ENCODE measurements at regions not wholly inside any gene's neighbourhood (a gene's known extent, or its start where the extent isn't known, plus 50 kb on each side); places are given as distances from the start of the nearest gene placed in this dataset.
A peak's percentile ranks its signal among the peaks of the same experiment; 100 is the strongest.
"Not testable (repeated sequence)": the region's sequence is repeated elsewhere in the genome, so short reads cannot be mapped to it uniquely, and the experiment has no call there.

GRCh38 chr5:122515210-122515609, 203.2 kb downstream of the SNCAIP start:
- DNase-seq (ENCODE audit: low spot score), result not testable (repeated sequence)

- peak; percentile 79 for DNase-seq (ENCODE audit: low spot score)
Measured at GRCh38 chr5:122515709-122516431, 203.8 kb downstream of the SNCAIP start.

- no peak for DNase-seq (ENCODE audit: low spot score)
Measured at GRCh38 chr5:122516432-122516743, 204.4 kb downstream of the SNCAIP start.

DNA sequence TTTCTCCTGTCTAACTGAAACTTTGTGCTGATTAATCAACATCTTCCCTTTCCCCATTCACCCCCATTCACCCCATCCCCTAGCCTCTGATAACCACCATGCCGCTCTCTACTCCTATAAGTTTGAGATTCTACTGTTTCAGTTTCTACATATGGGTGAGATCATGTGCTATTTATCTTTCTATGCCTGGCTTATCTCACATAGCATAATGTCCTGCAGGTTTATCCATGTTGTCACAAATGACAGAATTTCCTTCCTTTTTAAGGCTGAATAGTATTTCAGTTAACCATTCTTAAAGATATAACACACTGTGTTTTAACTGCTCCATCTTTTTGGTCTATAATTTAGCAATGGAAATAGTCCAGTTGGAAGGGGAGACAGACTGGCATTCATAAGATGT, 205.1 kb downstream of the SNCAIP start:
- no peak for DNase-seq (ENCODE audit: low spot score)

GRCh38 chr5:122523776-122524175, 211.7 kb downstream of the SNCAIP start:
- no peak for DNase-seq (ENCODE audit: low spot score)

DNA sequence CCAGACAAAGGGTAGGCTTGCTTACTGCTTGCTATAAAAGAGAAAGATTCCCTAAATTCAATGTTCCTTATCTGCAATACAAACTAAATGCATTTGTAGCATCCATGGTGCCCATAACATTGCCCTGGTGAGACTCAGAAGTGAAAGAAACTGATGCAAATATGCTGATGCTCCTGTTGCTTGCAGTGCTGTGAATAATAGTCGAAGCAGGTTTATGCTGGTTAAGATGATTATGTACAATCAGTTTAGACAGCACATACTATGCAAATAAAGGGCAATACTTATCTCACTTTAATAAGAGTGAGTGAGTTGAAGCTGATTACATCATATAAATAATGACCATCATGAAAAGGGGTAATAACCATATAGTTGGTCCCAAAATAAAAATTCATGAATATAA, 215.5 kb downstream of the SNCAIP start:
- no peak for DNase-seq (ENCODE audit: low spot score)

DNA sequence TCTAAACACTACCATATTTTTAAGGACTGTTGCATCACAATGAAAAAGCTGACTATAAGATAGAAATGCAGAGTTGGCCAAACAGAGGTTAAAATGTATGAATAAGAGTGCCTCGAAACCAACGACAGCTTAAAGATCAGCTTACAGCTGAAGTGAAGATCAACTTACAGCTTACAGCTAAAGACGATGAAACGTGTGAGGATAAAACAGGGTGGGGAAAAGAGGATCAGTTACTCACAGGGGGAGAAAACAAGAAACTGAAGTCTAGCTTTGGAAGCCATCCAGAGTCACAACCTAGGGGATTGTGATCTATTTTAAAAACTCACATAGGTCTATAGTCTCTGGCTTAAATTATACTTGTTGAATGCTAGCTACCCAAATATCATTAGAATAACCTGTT, 220.0 kb downstream of the SNCAIP start:
- DNase-seq (ENCODE audit: low spot score), result no peak

DNA sequence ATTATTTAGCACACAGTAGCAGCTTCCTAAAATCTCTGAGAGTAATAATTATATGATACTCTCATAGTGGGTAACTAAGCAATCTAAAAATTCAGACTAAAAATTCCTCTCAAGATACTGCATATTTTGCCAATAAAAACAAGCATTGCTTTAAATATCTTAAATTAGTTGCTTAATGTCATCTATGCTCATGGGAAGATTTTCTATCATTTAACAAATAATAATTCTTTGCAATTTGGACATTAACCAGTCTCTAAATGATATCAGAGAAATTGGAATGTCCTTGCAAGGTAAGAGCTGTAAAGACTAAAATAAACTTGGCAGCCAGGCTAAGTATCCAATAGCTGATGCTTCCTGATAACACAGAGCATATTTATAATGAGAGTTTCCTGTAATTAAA, 221.8 kb downstream of the SNCAIP start:
- DNase-seq (ENCODE audit: low spot score), result no peak

DNA sequence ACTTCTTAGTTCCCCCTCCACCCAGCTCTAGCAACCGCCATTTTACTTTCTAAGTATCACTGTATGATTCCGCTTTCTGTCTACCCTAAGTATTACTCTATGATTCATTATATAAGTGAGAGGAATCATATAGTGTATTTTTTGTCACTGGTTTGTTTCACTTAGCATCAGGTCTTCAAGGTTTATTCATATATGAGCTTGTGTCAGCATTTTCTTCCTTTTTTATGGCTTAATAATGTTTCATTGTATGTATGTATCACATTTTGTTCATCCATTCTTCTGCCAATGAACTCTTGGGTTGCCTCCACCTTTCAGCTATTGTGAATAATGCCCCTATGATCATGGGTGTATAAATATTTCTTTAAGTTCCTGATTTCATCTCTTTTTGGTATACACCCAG, 222.8 kb downstream of the SNCAIP start:
- no peak for DNase-seq (ENCODE audit: low spot score)

DNA sequence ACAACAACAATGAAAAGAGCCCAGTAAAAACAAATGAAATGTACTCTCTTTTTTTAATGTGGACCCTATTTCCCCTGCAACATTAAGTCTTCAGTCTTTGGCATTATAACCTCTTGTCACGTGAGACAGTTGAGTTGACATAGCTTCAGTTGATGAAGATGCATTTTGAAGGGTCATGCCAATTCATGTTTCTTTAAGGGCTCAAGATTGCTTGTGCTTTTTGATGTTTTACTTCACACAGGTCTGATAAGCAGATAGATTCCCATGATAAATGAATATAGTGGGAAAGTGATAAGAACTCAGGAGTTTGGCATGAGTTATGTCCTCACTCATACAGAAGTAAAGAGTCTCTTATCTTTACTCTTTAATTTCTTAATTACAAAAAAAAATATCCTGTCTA, 229.4 kb downstream of the SNCAIP start:
- no peak for DNase-seq (ENCODE audit: low spot score)

GRCh38 chr5:122545986-122546385, 228.9 kb upstream of the SNX2 start:
- no peak for DNase-seq (ENCODE audit: low spot score)

DNA sequence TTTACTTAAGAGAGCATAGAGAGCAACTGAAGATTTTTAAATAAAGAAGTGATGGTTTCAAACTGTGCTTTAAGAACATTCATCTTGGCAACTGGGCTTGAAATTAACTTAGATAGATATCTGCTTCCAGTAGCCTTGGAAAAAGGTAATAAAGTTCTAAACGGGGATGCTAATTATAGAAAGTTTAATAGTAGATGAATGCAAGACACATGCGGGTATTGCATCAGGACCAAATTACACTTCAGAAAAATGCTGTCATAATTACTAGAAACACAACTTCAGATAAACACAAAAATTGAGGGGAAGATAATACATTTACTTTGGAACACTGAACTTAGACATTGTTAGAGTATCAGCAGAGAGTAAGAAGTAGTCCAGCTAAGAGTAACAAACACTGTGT, 227.7 kb upstream of the SNX2 start:
- no peak for DNase-seq (ENCODE audit: low spot score)

DNA sequence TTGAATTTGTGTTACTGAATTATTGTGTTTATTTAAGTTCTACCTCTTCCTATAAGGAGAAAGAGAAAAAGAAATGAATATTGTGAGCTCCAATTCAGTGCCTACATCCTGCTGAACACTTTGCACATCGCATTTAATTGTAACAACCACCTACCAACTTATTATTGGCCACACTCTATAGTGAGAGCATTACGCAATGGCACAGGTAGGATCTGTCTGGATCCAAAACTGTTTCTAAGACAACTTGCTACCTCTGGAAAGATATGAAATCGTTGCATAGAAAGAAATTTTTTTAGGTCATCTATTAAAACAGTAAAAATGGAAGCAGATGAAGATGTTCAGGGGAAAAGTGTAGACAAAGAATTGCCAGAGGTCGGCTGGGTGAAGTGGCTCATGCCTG, 227.2 kb upstream of the SNX2 start:
- no peak for DNase-seq (ENCODE audit: low spot score)

DNA sequence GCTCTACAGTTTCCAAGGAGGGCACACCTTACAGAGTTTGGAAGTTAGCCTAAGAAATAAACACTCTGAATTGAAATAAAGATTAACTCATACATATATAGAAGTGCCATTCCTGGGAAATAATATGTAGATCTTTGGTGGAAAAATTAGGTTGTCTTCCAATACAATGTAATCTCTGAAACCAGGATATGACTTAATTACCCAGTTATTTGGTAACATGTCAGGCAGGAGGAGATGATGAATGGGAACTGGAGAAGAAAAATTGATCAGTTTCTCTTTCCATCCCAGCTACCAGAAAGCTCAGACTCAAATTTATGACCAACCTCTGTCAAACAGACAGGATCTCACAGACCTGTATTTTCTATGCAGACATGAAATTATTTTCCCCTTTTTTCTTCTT, 215.2 kb upstream of the SNX2 start:
- no peak for DNase-seq (ENCODE audit: low spot score)

DNA sequence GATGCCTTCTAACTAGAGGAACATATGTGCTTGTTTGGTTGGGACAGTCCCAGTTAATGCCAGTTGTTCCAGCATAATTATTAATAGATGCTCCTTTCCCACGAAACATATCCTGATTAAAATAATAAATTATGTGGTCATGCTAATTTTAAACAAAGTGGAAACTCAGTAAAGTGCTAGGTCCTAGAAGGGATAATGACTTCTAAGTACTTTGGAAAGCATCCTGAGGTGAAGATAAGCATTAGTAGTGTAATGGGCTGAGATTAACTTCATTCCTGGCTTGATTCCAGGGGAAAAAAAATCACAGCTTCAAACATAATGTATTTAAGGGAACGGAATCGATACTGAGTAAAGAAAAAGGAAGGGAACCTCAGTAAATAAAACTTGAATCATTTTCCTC, 213.7 kb upstream of the SNX2 start:
- DNase-seq (ENCODE audit: low spot score), result no peak

GRCh38 chr5:122565331-122565730, 209.5 kb upstream of the SNX2 start:
- DNase-seq (ENCODE audit: low spot score), result no peak

DNA sequence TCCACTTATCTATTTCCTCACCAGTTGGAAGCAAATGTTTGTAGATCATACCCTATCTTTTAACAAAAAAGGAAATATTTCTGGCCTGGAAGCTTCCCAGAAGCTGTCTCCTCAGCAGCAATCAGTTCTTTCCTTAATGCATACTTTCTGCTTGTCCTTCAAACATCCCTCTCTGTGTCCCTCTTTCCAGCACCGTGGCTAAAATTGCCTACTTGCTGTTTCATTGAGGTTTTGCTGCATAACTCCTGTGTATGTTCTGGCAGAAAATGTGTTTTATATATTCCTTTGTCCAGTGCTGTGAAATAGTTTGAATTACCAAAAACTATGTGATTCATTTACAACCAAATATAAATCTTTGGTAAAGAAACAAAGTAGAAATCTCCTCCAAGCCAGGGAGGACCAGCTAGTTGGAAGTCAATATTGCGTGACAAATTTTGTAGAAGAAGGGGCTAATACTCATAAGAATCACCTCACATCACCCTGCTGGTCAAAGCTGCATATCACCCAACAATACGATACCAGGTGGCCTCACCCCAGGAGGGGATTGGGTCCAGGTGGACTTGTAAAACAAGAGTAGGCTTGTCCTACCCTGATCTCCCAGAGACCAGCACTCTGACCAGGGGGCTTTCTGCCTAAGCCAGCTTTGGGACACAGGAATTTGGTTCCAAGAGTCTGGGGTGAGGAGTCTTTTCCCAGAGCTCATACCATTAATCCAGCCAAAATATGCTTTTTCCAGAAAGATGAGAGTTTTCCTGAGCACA, 198.4 kb upstream of the SNX2 start:
- no peak for DNase-seq (ENCODE audit: low spot score)

- DNase-seq (ENCODE audit: low spot score), result no peak
Measured at GRCh38 chr5:122581629-122582028, 193.3 kb upstream of the SNX2 start.

DNA sequence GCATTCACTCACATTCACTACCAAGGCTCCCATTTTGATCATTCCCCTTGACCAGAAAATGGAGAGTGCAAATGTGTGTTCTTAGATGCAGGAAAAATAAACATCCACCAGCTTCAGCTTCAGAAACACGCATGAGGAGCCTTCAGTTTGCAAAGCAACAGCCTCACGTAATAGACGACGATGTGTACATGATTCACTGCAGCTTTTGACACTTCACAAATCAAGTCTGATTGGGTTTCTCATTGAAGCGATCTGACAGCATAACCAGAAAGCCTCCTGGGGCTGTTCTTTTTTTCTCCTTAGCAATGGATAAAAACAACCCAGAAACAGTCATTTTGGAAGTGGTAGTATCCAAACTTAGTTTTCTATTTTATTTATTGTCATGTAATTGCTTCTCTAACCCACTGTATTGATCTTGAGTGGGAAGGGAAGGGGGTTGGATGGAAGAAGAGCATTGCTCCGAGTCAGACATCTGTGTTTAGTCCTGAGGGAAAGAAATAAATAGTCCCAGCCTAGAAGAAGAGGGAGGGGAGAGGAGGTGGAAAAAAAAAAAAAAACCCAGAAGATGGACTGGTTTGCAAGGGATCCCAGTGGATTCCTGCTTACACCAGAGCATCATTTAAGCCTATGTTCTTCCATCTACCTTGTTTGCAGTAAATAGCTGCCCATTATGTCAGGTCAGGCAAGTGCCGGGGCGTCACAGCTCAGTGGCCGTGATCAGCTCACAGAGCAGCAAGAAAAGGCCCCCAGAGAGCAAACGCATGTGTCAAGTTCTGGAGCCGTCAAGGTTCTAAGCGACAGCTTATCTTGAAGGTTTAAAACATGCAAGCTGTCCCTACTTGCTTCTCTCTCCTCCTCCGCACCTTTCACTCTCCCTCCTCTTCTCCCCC, 190.2 kb upstream of the SNX2 start:
- DNase-seq (ENCODE audit: low spot score), result no peak

- no peak for DNase-seq (ENCODE audit: low spot score)
Measured at GRCh38 chr5:122585371-122585770, 189.5 kb upstream of the SNX2 start.

DNA sequence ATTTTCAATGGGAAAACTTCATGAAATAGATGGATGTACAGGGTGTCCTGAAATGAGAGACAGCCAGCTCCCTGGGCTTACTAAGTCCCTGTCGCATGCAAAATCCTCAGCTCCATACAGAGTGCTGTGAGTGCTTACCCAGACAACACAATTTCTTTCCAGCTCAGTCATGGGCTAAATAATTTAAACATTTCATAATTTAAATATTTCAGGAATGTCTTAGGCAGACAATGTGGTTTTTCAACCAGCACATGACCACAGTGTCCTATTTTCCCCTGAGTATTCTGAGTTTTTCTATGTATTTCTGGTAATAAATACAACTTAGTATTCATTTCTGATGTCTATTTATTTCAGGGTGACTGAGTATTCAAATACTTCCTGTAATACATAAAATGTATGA, 188.5 kb upstream of the SNX2 start:
- DNase-seq (ENCODE audit: low spot score), result peak; percentile 23

GRCh38 chr5:122591828-122592227, 183.1 kb upstream of the SNX2 start:
- DNase-seq (ENCODE audit: low spot score), result no peak

DNA sequence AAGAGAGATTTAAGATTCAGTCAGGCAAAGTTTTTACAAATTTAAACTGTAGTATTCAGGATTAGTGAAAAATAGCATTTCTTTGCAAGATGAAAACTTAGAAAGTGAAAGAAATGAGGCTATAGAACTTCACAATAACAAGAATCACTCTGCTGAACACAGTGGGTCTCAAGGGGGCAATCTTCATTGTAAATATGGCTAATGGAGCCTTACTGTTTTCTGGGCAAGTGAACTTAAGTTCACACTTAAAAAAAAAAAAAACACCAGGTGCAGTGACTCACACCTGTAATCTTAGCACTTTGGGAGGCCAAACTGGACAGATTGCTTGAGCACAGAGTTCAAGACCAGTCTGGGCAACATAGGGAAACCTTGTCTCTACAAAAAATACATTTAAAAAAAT, 175.9 kb upstream of the SNX2 start:
- DNase-seq (ENCODE audit: low spot score), result no peak

Measured in AG08395 (cell line).